ENCODE measurements at regions not wholly inside any gene's neighbourhood (a gene's known extent, or its start where the extent isn't known, plus 50 kb on each side); places are given as distances from the start of the nearest gene placed in this dataset.

- Mint-ChIP-seq H3K4me3 (ENCODE audit: unreplicated experiment) (no peak overlapping the region), H3K36me3 (ENCODE audit: low read depth, unreplicated experiment) (peaks cover 19% of the 10 kb centered on the region), H3K4me1 (ENCODE audit: unreplicated experiment) (peaks cover 62% of the 10 kb centered on the region), H3K27me3 (ENCODE audit: unreplicated experiment) (peaks cover 11% of the 10 kb centered on the region), H3K9me3 (ENCODE audit: unreplicated experiment) (peaks cover 4% of the 10 kb centered on the region), H3K27ac (ENCODE audit: unreplicated experiment) (peak overlapping the region; percentile 94)
- TF ChIP-seq CTCF (IDR thresholded peaks at IDR 0.05; ENCODE audit: unreplicated experiment), result no peak
- DNase-seq (ENCODE audit: low spot score), result no peak
These were observed 117.1 kb upstream of the IQSEC1 start for GRCh38 chr3:13190378-13190765.

GRCh38 chr3:13189639-13190377 lies 116.6 kb upstream of the IQSEC1 start:
- no peak for TF ChIP-seq CTCF (IDR thresholded peaks at IDR 0.05; ENCODE audit: unreplicated experiment)
- peaks cover 11% of the 10 kb centered on the region for H3K27me3 Mint-ChIP-seq (ENCODE audit: unreplicated experiment)
- peaks cover 23% of the 10 kb centered on the region for H3K36me3 Mint-ChIP-seq (ENCODE audit: low read depth, unreplicated experiment)
- DNase-seq (ENCODE audit: low spot score), result peak; percentile 45
- H3K9me3 Mint-ChIP-seq (ENCODE audit: unreplicated experiment), result peaks cover 4% of the 10 kb centered on the region
- H3K4me1 Mint-ChIP-seq (ENCODE audit: unreplicated experiment), result peaks cover 60% of the 10 kb centered on the region
- H3K27ac Mint-ChIP-seq (ENCODE audit: unreplicated experiment), result peak overlapping the region; percentile 94
- peak overlapping the region; percentile 80 for H3K4me3 Mint-ChIP-seq (ENCODE audit: unreplicated experiment)

GRCh38 chr3:13188975-13189374 lies 115.7 kb upstream of the IQSEC1 start:
- TF ChIP-seq CTCF (IDR thresholded peaks at IDR 0.05; ENCODE audit: unreplicated experiment), result no peak
- H3K4me3 Mint-ChIP-seq (ENCODE audit: unreplicated experiment), result no peak overlapping the region
- no peak for DNase-seq (ENCODE audit: low spot score)
- peaks cover 29% of the 10 kb centered on the region for H3K36me3 Mint-ChIP-seq (ENCODE audit: low read depth, unreplicated experiment)
- H3K4me1 Mint-ChIP-seq (ENCODE audit: unreplicated experiment), result peaks cover 56% of the 10 kb centered on the region
- peaks cover 11% of the 10 kb centered on the region for H3K27me3 Mint-ChIP-seq (ENCODE audit: unreplicated experiment)
- H3K9me3 Mint-ChIP-seq (ENCODE audit: unreplicated experiment), result peaks cover 4% of the 10 kb centered on the region
- no peak overlapping the region for H3K27ac Mint-ChIP-seq (ENCODE audit: unreplicated experiment)

GRCh38 chr3:13188181-13188779 lies 115.1 kb upstream of the IQSEC1 start:
- DNase-seq (ENCODE audit: low spot score), result no peak
- no peak overlapping the region for H3K27ac Mint-ChIP-seq (ENCODE audit: unreplicated experiment)
- peaks cover 51% of the 10 kb centered on the region for H3K4me1 Mint-ChIP-seq (ENCODE audit: unreplicated experiment)
- H3K27me3 Mint-ChIP-seq (ENCODE audit: unreplicated experiment), result peaks cover 11% of the 10 kb centered on the region
- H3K9me3 Mint-ChIP-seq (ENCODE audit: unreplicated experiment), result peaks cover 4% of the 10 kb centered on the region
- peak overlapping the region; percentile 62 for H3K4me3 Mint-ChIP-seq (ENCODE audit: unreplicated experiment)
- H3K36me3 Mint-ChIP-seq (ENCODE audit: low read depth, unreplicated experiment), result peaks cover 27% of the 10 kb centered on the region
- TF ChIP-seq CTCF (IDR thresholded peaks at IDR 0.05; ENCODE audit: unreplicated experiment), result no peak

- Mint-ChIP-seq H3K36me3 (ENCODE audit: low read depth, unreplicated experiment) (peaks cover 23% of the 10 kb centered on the region), H3K4me3 (ENCODE audit: unreplicated experiment) (no peak overlapping the region), H3K27me3 (ENCODE audit: unreplicated experiment) (peaks cover 7% of the 10 kb centered on the region), H3K27ac (ENCODE audit: unreplicated experiment) (no peak overlapping the region), H3K4me1 (ENCODE audit: unreplicated experiment) (peaks cover 45% of the 10 kb centered on the region), H3K9me3 (ENCODE audit: unreplicated experiment) (peaks cover 4% of the 10 kb centered on the region)
- DNase-seq (ENCODE audit: low spot score), result no peak
- TF ChIP-seq CTCF (IDR thresholded peaks at IDR 0.05; ENCODE audit: unreplicated experiment), result no peak
These were observed 114.4 kb upstream of the IQSEC1 start for GRCh38 chr3:13187593-13187992.

All from endothelial cell (in vitro differentiated cells).